Retinal pigment epithelial cell (primary cell): ENCODE measurements at regions not wholly inside any gene's neighbourhood (a gene's known extent, or its start where the extent isn't known, plus 50 kb on each side); places are given as distances from the start of the nearest gene placed in this dataset.

Experiments used
- DNase-seq: peaks from one replicate; pipeline ENCODE4 v3.0.0-alpha.2; 2010; ENCODE audit warnings: low read depth
- H3K4me3 ChIP-seq: 2 replicates; pipeline ENCODE4 v1.5.1; 2011; ENCODE audit warnings: mild to moderate bottlenecking, low read length, control low read depth, moderate library complexity
- TF ChIP-seq, protein P1 (sequence below): conservative IDR thresholded peaks from 2 replicates; pipeline ENCODE4 v1.5.1; 2011; ENCODE audit warnings: low read depth, low read length, control low read depth, inconsistent platforms

DNA sequence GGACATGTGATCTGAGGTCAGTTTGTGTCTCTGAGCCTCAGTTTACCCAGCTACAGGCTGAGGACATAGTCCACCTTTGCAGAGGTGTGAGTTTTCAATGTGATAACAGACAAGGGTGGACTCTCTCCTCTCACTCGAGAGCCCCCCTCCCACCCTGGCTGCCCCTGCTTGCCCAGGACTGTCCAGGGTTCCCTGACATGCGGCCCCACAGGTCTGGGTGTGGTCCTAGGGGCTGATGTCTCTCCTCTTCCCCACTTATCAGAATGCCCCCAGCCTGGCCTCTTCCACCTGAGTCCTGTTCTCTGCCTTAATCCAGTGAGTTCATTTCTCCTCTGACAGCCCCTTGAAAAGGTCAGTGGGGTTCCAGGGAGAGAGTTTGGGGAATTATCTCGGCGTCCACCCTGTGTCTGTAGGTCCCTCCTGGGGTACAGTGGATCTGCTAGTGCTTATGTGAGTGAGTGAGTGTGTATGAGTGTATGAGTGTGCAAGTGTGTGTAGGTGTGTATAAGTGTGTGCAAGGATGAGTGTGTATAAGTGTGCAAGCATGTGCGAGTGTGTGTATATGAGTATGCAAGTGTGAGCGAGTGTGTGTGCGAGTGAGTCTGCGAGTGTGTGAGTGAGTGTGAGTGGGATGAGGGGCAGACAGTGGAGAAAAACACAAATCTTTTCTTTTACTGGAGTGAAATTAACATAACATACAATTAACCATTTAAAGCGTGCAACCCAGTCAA is 175.0 kb downstream of the IRF8 start:
- H3K4me3 ChIP-seq, result no peak overlapping the region
- DNase-seq, result no peak
- TF ChIP-seq, protein P1, sequence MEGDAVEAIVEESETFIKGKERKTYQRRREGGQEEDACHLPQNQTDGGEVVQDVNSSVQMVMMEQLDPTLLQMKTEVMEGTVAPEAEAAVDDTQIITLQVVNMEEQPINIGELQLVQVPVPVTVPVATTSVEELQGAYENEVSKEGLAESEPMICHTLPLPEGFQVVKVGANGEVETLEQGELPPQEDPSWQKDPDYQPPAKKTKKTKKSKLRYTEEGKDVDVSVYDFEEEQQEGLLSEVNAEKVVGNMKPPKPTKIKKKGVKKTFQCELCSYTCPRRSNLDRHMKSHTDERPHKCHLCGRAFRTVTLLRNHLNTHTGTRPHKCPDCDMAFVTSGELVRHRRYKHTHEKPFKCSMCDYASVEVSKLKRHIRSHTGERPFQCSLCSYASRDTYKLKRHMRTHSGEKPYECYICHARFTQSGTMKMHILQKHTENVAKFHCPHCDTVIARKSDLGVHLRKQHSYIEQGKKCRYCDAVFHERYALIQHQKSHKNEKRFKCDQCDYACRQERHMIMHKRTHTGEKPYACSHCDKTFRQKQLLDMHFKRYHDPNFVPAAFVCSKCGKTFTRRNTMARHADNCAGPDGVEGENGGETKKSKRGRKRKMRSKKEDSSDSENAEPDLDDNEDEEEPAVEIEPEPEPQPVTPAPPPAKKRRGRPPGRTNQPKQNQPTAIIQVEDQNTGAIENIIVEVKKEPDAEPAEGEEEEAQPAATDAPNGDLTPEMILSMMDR, result no peak

DNA sequence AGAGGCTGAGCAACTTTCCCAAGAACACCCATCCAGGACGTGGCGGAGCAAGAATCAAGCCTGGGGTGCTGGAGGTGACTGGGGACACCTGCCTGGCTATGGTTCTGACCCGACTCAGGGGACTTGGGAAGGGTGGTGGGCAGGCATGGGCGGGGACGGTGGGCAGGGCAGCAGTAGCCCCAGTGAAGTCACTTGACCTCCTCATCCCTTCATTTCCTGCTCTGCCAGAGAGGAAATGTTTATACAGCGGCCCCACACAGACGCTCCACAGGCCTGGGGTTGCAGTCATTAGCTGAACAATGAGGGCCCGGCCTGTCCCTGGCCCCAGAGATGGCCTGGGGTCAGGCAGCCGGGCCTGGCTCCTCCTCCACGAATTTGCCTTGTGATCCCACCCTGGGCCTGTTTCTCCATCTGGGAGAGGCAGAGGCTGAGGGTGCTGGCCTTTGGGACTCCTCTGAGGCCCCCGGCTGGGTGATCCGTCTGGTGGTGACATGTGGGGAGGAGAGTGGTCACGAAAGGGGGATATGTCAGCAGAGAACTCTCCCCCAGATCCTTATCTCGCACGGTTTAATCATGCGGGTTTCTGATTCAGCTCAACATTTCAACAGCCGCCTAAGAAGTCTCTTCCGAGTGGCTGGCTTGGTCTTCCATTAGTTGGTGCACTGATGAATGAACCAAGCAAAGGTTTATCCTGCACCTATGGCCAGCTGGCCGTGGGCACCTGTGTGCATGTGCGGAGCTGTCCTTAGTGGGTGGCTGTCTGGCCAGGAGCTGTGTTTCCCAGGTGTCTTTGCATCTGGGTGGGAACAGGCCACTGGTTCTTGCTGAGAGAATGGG is 175.9 kb downstream of the IRF8 start:
- TF ChIP-seq, protein P1, result no peak
- no peak for DNase-seq
- H3K4me3 ChIP-seq, result no peak overlapping the region

GRCh38 chr16:86075488-86075785 is 176.5 kb downstream of the IRF8 start:
- H3K4me3 ChIP-seq, result no peak overlapping the region
- TF ChIP-seq, protein P1, result no peak
- no peak for DNase-seq

DNA sequence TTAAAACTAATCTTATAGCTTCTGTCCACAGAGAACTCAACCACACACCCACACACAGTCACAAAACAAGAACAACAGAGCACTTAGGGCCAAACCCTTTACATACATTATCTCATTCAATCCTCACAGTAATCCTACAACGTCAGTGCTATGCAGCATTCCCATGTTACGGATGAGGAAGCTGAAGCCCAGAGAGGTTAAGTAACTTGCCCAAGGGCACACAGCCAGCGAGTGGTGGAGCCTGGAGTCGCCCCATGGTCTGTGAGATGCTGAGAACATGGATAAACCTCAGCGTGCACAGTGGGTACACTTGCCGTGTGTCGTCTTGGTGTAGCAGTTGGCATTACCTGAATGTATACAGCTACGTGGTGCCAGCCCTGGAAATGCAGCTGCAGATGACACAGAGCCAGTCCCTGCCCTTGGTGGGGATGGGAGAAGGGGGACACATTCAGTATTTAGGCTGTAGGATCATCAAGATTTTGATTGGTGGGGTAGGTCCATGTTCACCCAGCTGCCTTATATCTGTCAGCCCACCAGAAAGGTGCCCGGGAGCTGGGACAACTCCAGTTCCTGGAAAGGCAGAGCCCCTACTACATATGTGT is 177.0 kb downstream of the IRF8 start:
- TF ChIP-seq, protein P1, result no peak
- no peak overlapping the region for H3K4me3 ChIP-seq
- DNase-seq, result no peak

GRCh38 chr16:86076606-86077005 is 177.6 kb downstream of the IRF8 start:
- DNase-seq, result no peak
- TF ChIP-seq, protein P1, result no peak
- no peak overlapping the region for H3K4me3 ChIP-seq

DNA sequence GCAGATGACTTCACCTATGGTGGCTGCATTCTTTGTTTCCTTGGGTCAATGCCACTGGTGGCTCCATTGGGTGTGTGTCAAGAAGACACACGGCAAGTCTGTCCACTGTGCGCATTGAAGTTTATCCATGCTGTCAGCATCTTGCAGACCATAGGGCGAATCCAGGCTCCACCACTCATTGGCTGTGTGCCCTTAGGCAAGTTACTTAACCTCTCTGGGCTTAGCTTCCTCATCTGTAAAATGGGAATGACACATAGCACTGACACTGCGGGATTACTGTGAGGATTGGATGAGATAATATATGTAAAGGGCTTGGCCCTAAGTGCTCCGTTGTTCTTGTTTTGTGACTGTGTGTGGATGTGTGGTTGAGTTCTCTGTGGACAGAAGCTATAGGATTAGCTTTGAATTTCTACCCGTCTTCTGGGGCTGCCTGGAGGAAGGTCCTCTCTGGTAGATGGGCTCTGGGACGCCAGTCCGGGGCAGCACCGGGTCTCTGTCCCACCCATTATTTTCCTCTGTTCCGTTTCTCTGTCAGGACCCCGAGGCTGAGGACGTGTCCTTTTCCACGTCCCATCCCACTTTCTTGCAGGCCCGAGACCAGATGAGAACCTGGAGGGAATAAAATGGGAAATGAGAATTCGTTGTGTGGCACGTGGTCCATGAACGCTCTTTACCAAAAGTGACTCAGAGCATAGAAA is 178.4 kb downstream of the IRF8 start:
- TF ChIP-seq, protein P1, result no peak
- no peak for DNase-seq
- H3K4me3 ChIP-seq, result no peak overlapping the region
